Spleen (tissue), 7 donors: ENCODE measurements at regions not wholly inside any gene's neighbourhood (a gene's known extent, or its start where the extent isn't known, plus 50 kb on each side); places are given as distances from the start of the nearest gene placed in this dataset.

Experiments
- POLR2A ChIP-seq, 3 donors: fragments of 450-650 bp; IDR thresholded peaks; one replicate each; pipeline ENCODE4 v1.5.1; 2017; ENCODE audit warnings: antibody characterized with exemption in 3 of 3, mild to moderate bottlenecking in 1 of 3
- POLR2AphosphoS5 ChIP-seq, 3 donors: sonication (generic); formaldehyde crosslinking; IDR thresholded peaks; one replicate each; pipeline ENCODE4 v1.5.1; 2017; ENCODE audit warnings: antibody characterized with exemption in 3 of 3
- TF ChIP-seq, protein P1 (sequence below), 11 experiments: fragments of 200-600 bp in 7 of 11; fragments of 450-650 bp in 4 of 11; sonication (generic) in 4 of 11; IDR thresholded peaks in 8 of 11; conservative IDR thresholded peaks in 3 of 11; 1 replicate in 7 of 11; 2 replicates in 4 of 11; pipeline versions ENCODE4 v1.4.0 to v1.8.0; 2016 to 2021; ENCODE audit warnings: antibody characterized with exemption in 11 of 11, inconsistent platforms in 4 of 11, mild to moderate bottlenecking in 1 of 11
- donor health status: DM: no; HTN: no; CAD: no; lungs with moderate emphysema.
- donor health status: DM: no; HTN: no; CAD: no.
- donor health status: DM: no; HTN: no; CAD: no.

DNA sequence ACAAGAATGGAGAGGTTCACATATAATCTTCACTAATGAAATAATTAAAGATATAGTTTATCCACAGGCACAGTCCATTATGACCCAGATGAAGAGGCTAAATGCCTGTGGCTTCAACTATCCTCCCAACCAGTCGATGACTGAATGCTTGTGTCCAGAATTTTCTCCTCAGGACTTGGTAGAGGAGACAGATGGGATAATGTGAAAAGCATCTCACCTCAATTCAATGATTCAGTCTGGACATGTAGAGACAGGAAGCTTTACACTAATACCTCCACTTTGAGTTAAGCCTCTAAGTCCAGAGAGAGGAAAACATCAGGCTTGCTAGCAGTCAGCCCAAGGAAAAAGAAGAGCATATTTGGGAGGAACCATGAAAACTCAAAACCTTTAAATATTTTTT is 59.1 kb upstream of the COL1A2 start:
- TF ChIP-seq, protein P1, sequence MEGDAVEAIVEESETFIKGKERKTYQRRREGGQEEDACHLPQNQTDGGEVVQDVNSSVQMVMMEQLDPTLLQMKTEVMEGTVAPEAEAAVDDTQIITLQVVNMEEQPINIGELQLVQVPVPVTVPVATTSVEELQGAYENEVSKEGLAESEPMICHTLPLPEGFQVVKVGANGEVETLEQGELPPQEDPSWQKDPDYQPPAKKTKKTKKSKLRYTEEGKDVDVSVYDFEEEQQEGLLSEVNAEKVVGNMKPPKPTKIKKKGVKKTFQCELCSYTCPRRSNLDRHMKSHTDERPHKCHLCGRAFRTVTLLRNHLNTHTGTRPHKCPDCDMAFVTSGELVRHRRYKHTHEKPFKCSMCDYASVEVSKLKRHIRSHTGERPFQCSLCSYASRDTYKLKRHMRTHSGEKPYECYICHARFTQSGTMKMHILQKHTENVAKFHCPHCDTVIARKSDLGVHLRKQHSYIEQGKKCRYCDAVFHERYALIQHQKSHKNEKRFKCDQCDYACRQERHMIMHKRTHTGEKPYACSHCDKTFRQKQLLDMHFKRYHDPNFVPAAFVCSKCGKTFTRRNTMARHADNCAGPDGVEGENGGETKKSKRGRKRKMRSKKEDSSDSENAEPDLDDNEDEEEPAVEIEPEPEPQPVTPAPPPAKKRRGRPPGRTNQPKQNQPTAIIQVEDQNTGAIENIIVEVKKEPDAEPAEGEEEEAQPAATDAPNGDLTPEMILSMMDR (IDR thresholded peaks at IDR 0.05 in 8 of 11, conservative IDR thresholded peaks at IDR 0.05 in 3 of 11) = no peak
- TF ChIP-seq POLR2A (IDR thresholded peaks at IDR 0.05) (no peak), POLR2AphosphoS5 (IDR thresholded peaks at IDR 0.05) (no peak)
